AG10803 (cell line): ENCODE measurements at regions not wholly inside any gene's neighbourhood (a gene's known extent, or its start where the extent isn't known, plus 50 kb on each side); places are given as distances from the start of the nearest gene placed in this dataset.

Experiments used
- DNase-seq: peaks from one replicate; pipeline ENCODE4 v3.0.0; 2010; ENCODE audit warnings: low read depth
- H3K4me3 ChIP-seq: 2 replicates; pipeline ENCODE4 v1.5.1; 2011; ENCODE audit warnings: mild to moderate bottlenecking, low read length, control low read depth
- TF ChIP-seq, protein P1 (sequence below): conservative IDR thresholded peaks from 2 replicates; pipeline ENCODE4 v1.5.1; 2011; ENCODE audit warnings: mild to moderate bottlenecking, low read length, control low read depth, inconsistent platforms

DNA sequence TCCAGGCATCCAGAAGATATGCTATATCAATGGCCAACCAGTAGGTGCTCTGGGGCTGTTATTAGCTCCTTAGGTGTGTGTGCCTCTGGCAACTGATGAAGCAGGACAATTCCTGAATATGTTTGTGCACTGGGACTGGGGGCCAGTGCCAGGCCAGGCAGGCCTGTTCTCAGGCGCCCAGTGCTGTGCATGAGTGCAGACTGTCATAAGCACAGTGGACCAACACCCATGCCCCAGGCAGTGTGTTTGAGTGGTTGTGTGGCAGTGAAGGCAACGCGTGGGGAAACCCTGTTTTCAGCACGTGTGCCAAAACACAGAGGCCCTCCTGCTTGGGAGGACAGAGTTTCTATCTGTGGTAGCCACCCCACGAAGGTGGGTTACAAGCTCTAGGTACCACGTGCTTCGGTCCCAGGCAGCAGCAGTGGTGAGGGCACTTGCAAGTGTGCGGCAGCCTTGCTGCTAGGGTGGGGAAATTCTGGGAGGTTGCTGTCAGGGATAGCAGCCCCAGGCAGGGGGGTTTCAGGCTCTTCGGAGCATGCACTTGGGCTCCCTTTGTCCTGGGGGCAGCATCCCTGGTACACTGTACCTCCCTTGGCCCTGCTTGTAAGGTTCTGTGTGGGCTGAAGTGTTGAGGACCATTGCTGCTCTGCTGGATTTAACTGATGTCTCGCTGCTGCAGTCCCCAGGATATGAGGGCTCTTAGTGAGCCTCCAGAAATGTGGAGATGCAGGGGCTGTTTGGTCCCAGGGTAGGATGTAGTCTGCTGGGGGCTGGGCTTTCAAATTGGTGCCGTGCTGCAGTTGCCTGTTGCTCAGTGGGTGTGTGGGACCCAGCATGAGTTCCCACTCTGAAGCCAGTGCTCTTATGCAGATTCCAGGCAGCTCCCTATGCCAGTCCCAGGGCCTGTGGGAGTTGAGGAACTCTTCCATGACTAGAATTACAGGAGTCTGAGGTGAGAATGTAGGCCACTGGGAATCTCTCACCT is 280.9 kb downstream of the RPRM start:
- DNase-seq: no peak
- TF ChIP-seq, protein P1, sequence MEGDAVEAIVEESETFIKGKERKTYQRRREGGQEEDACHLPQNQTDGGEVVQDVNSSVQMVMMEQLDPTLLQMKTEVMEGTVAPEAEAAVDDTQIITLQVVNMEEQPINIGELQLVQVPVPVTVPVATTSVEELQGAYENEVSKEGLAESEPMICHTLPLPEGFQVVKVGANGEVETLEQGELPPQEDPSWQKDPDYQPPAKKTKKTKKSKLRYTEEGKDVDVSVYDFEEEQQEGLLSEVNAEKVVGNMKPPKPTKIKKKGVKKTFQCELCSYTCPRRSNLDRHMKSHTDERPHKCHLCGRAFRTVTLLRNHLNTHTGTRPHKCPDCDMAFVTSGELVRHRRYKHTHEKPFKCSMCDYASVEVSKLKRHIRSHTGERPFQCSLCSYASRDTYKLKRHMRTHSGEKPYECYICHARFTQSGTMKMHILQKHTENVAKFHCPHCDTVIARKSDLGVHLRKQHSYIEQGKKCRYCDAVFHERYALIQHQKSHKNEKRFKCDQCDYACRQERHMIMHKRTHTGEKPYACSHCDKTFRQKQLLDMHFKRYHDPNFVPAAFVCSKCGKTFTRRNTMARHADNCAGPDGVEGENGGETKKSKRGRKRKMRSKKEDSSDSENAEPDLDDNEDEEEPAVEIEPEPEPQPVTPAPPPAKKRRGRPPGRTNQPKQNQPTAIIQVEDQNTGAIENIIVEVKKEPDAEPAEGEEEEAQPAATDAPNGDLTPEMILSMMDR: no peak
- no peak overlapping the region for H3K4me3 ChIP-seq

DNA sequence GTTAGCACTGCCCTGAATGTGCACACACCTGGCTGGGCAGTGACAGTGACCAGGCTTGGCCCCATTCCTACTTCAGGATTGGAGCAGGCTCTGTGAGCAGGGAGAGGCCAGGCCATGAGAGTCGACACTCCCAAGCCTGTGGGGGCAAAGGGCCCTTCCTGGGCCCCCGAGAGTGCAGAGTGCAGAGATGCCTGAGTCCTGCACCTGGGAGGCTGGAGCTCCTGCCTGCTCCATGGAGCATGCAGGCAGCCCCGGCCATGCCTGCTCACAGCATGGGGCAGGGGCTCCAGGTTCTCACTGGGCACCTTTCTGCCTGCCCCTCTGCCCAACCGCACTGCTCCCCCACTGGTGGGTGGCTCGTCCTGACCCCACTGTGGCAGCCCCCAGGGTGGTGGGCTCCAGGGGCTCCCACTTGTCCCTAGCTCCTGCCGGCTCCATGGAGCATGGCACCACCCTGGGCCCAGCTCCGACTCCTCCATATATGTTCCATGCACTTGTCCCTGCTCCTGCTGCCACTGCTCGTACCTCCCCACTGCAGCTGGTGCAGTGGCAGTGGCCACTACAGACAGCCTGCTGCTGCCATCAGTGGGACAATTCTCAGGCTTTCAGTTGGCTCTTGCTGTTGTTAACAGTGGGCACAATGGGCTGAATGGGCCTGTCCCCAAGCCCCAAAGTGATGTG is 282.0 kb downstream of the RPRM start:
- TF ChIP-seq, protein P1: no peak
- no peak overlapping the region for H3K4me3 ChIP-seq
- no peak for DNase-seq

DNA sequence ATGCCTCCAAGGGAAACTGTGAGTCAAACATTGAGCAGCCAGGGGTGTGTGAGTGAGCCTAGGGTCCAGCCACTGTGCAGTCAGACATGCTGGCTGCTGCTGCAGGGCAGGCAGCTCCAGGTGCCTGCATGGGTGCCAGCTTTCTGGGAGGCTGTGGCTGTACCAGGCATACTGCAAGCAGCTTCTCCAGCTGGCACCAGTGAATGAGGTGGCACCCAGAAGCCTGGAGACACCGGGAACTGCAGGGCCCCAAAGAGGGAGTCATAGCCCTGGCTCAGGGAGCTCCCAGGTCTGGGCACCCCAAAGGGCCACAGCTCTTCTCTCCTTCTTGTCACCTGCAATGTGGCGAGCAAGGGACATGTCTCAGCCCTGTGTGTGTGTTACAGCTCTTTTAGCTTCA is 283.2 kb downstream of the RPRM start:
- TF ChIP-seq, protein P1: no peak
- H3K4me3 ChIP-seq: no peak overlapping the region
- DNase-seq: no peak

DNA sequence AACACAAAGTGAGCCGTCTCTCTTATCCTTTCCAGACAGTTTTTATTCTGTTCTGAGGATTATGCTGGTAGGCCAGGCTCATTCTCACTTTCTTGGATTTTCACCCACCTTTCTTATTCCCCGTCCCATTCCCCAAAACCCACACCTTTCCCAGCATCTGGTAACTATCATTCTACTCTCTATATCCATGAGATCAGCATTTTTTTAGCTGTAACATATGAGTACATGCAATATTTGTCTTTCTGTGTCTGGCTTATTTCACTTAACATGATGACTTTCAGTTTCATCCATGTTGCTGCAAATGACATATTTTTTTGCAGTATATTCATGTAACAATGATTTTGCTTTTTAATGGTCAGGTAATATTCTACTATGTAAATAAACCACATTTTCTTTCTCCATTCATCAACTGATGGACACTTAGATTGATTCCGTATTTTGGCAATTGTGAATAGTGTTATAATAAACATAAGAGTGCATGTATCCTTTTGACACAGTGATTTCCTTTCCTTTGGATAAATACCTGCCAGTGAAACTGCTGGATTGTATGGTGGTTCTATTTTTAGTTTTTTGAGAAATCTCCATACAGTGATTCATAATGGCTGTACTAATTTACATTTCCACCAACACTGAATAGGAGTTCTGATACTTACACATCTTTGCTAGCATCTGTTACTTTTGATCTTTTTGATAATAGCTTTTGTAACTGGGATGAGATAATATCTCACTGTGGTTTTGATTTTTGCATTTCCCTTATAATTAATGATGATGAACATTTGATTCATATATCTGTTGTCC is 289.3 kb downstream of the RPRM start:
- no peak for DNase-seq
- TF ChIP-seq, protein P1: no peak
- H3K4me3 ChIP-seq: no peak overlapping the region

DNA sequence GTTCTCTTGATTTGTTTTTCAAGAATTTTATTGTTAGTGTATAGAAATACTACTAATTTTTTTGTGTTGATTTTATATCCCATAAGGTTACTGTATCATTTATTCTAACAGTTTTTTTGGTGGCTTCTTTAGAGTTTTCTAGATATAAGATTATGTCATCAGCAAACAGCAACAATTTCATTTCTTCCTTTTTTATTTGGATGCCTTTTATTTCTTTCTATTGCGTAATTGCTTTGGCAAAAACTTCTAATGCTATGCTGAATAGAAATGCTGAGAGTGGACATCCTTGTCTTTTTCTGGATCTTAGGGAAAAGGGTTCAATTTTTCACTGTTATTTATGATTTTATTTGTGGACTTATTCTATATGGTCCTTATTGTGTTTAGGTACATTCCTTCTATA is 298.8 kb downstream of the RPRM start:
- no peak overlapping the region for H3K4me3 ChIP-seq
- no peak for DNase-seq
- TF ChIP-seq, protein P1: no peak

DNA sequence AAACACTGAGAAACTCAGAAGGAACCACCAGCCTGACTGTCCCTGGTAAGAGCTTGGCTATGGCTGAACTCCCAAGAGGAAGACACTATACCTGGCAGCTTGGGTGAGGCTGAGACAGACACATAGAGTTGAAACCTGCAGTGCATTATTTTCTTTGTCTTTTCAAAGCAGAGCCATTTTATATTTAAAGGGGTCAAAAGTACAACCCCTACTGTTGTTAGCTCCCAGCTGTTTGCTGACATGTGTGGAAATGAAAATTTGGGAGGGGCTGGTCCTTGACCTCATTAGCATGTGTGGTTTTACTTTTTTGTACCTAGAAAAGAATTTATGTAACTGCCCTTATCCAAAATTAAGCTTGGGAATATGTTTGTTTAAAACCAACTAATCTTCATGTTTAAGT is 309.0 kb downstream of the RPRM start:
- DNase-seq: no peak
- TF ChIP-seq, protein P1: no peak
- H3K4me3 ChIP-seq: no peak overlapping the region
